ENCODE measurements at regions not wholly inside any gene's neighbourhood (a gene's known extent, or its start where the extent isn't known, plus 50 kb on each side); places are given as distances from the start of the nearest gene placed in this dataset.

- no peak overlapping the region for H3K4me3 ChIP-seq (ENCODE audit: low read depth, low read length)
- DNase-seq (ENCODE audit: low read depth): no peak
- TF ChIP-seq CTCF (conservative IDR thresholded peaks at IDR 0.05; ENCODE audit: low read depth, low read length): no peak
Measured at GRCh38 chr14:98682726-98683125, 589.3 kb downstream of the BCL11B start.

- no peak for TF ChIP-seq CTCF (conservative IDR thresholded peaks at IDR 0.05; ENCODE audit: low read depth, low read length)
- no peak for DNase-seq (ENCODE audit: low read depth)
- H3K4me3 ChIP-seq (ENCODE audit: low read depth, low read length): no peak overlapping the region
Measured at GRCh38 chr14:98684468-98684867, 587.5 kb downstream of the BCL11B start.

GRCh38 chr14:98685725-98686124, 586.3 kb downstream of the BCL11B start:
- no peak for DNase-seq (ENCODE audit: low read depth)
- no peak for TF ChIP-seq CTCF (conservative IDR thresholded peaks at IDR 0.05; ENCODE audit: low read depth, low read length)
- H3K4me3 ChIP-seq (ENCODE audit: low read depth, low read length): no peak overlapping the region

- H3K4me3 ChIP-seq (ENCODE audit: low read depth, low read length): no peak overlapping the region
- DNase-seq (ENCODE audit: low read depth): no peak
- TF ChIP-seq CTCF (conservative IDR thresholded peaks at IDR 0.05; ENCODE audit: low read depth, low read length): no peak
Measured at GRCh38 chr14:98688446-98688845, 583.6 kb downstream of the BCL11B start.

GRCh38 chr14:98689951-98690350, 582.0 kb downstream of the BCL11B start:
- DNase-seq (ENCODE audit: low read depth): no peak
- TF ChIP-seq CTCF (conservative IDR thresholded peaks at IDR 0.05; ENCODE audit: low read depth, low read length): no peak
- H3K4me3 ChIP-seq (ENCODE audit: low read depth, low read length): no peak overlapping the region

- no peak overlapping the region for H3K4me3 ChIP-seq (ENCODE audit: low read depth, low read length)
- DNase-seq (ENCODE audit: low read depth): no peak
- no peak for TF ChIP-seq CTCF (conservative IDR thresholded peaks at IDR 0.05; ENCODE audit: low read depth, low read length)
Measured at GRCh38 chr14:98692832-98693231, 579.2 kb downstream of the BCL11B start.

GRCh38 chr14:98694541-98694940, 577.5 kb downstream of the BCL11B start:
- TF ChIP-seq CTCF (conservative IDR thresholded peaks at IDR 0.05; ENCODE audit: low read depth, low read length): no peak
- DNase-seq (ENCODE audit: low read depth): no peak

More at GRCh38 chr14:98694541-98694940, 577.5 kb downstream of the BCL11B start:
- no peak overlapping the region for H3K4me3 ChIP-seq (ENCODE audit: low read depth, low read length)

Measured in choroid plexus epithelial cell (primary cell).